HG02610 (cell line): ENCODE measurements at regions not wholly inside any gene's neighbourhood (a gene's known extent, or its start where the extent isn't known, plus 50 kb on each side); places are given as distances from the start of the nearest gene placed in this dataset.

Experiments
- ATAC-seq: cut with Tn5 transposase; IDR thresholded peaks from one replicate; pipeline ENCODE4 v1.9.1; 2021; ENCODE audit warnings: mild to moderate bottlenecking, moderate library complexity; ENCODE audit not compliant: unreplicated experiment

DNA sequence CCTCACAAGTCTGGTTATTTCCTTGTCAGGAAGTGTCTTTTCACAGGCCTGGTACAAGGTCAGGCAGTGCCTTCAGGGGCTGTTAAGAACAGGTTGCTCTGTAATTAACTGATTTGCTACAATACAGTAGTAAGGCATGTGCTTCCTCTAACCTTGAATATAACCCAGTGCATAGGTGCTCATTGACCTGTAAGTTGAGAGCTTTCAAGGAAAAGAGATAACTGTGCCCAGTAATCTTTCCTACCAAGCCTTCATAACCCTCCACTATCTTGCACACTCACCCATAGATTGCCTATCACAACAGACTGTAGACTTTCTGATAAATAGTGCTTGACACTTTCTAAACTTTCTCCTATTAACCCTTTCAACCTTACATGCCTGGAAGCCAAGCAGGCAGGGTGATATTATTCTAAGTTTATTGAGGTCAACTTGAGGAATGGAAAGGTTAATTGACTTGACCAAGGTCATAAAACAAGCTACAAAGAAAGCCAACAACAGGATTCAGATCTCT is 148.1 kb downstream of the PPARGC1A start:
- no peak for ATAC-seq

DNA sequence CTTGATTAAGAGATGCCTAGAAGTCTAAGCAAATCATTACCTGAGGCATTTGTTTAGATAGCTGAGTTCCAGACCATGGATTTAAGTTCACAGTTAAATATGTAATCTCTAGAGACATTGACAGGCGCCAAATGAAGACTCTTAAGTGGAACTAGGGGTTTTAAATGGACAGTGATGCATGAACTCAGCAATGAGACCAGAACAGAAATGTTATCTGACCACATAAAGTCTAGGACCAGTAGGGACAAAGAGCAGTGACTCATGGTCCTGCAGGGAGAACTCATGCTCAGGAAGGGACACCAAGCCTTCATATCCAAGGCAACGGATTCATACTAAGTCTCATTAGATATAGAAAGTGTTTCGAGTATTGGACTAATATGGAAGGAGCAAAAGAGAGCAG is 152.3 kb downstream of the PPARGC1A start:
- no peak for ATAC-seq

DNA sequence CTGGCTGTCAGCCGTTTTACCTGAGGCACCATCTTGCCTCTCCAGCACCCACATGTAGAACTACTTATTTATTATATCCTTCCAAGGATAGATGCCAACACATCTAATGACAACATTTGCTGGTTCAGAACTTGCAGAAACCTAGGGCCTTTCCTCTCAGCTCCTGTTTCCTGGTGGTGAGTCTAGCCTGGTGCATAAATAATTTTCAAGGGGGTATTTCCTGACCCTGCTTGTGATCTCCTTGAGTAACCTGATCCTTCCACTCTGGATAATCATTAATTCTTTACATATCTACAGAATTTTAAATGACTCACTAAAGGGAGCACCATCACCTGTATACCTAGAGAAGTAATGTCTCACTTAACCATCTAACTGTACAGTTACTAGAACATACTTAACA is 153.4 kb downstream of the PPARGC1A start:
- no peak for ATAC-seq

DNA sequence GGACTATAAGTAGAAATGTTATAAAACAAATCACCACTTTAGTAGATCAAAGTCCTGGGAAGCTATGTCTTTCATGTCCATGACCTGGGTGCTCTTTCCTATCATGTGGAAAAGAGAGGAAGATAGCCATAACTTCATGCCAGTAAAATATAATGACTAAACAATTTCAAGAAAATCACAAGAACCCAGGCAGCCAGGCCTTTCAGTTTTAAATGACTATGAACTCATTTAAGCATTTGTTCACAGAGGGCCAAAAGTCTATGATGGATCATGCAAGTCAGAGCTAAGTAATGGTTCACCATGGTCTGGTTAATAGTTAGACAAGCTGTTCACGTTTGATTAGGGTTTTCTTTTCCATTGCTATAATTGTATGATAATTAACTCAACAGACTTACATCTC is 155.8 kb downstream of the PPARGC1A start:
- no peak for ATAC-seq

DNA sequence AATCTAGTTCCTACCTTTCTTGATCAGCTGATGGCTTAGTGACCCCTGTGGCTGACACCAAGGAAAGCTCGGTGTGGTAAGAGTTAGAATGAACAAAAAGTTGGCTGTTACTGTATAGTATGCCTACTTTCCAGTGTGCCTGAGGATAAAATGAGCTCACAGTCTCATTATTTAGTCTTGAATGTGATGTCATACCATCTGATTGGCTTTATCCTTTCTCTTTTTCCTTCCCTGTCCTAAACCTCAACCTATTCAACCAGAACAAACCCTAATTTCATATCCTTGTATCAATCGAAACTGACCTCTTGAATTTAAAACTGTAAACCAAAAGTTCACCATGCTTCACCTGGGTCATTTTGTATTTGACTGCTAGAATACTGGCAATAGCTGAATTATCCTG is 156.4 kb downstream of the PPARGC1A start:
- ATAC-seq = no peak

DNA sequence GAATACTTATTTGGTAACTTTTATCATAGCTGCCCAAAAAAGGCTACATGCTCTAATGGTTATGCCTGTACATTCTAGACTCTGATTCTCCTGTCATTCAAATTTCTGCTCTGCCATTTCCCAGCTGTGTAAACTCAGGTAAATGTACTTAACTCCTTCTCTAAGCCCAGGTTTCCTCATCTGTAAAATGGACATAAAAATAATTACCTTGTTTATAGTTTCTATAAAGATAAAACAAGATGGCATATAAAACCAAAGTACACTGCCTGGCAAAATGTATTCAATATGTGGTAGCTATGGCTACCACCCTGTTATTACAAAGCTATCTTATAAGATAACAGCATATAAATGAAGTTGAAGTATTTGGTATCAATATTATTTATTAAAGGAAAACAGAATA is 158.8 kb downstream of the PPARGC1A start:
- ATAC-seq = no peak

DNA sequence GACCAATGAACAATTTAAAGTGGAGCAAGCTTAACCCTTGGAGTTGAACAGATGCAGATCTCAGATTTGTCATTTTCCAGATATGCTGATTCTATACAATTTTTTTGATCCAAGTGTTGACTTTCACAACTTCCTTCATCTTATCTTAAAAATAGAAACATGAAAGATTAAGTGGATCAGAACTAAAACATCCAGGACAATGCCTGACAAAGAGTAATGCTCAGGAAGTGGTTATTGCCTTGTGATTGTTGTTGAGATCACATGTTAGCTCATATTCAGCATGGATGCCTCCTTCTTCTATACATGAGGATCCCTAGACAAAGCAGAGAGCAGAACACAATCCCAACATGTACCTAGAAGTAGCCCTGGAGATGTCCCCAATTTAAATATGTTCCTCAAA is 160.9 kb downstream of the PPARGC1A start:
- ATAC-seq = no peak

DNA sequence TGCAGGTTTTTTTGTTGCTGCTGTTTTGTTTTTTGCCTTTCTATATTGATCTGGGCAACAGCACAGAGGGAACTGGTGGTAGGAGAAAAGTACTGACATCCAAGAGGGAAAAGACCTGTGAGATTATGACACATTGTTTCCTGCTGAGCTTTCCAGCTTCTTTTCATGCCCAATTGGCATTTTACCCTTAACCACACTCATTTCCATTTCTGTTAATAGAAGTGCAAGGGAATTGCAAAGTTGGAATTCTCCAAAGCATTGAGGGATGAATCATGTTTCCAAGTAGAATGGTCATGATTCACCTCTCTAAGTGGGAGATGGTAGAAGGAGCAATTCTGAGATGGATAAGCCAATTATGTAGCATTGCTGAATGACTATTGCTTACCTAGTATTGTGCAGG is 161.5 kb downstream of the PPARGC1A start:
- ATAC-seq = no peak

DNA sequence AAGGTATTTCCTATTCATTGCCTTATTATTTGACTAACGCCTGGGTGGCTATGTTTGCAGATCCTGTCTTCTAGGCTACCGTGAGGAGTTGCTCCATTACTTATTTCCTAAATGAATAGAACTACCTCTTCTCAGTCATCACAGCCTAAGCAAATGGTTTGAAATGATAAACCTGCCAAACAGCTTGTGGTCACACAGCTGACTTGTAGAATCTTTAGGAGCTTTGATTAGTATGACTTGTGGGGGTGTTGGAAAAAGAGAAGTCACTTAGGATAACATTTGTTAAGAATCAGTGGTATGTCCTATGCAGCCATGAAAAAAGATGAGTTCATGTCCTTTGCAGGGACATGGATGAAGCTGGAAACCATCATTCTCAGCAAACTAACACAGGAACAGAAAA is 169.3 kb downstream of the PPARGC1A start:
- no peak for ATAC-seq

DNA sequence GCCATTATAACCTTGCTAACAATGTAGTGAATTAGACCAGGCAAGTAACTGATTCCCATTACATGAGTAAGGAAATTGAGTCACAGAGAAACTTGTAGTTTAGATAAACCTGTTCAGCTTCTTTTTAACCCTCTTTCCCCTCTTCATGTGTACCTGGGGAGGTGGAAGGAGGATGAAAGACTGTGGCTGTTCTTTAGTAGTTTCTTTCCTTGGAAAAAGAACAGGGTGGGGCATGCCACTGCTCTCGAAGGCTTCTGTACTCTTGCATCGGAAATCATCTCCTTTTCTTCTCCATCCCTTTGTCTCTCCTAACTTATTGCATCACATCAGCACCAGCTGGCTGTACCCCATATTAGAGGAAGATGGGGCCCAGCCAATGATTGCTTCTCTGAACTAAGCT is 171.4 kb downstream of the PPARGC1A start:
- no peak for ATAC-seq

DNA sequence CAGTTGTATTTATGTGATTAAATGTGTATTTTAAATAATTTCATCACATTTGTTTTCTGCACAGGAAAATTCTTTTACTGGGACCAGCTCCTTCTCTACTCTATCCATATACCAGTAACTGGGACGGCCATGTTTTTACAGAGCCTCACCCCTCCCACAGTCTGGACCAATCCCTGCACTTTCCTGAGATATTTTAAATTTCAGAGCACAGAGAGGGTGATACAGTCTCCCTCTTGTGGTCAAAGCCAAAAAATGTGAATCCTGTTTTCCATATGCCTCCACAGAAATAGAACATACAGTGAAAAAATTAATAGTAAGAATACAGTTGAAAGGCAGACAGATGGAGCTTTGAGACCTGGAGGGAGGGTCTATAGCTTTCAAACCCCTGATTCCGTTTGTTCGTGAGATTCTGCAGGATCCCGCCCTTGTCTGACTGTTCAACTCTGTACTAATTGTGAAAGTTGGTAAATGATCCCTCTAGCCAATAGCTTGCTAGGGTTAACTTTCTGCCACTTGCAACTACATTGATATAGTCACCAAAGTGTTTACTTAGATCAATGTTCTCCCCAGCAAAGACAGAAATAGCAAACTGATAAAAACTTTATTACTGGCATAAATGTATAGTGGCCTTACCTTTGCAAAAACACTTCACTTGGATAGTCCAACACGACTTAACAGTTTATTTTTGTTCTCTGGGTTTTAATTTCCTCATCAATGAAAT is 172.2 kb downstream of the PPARGC1A start:
- ATAC-seq = no peak

DNA sequence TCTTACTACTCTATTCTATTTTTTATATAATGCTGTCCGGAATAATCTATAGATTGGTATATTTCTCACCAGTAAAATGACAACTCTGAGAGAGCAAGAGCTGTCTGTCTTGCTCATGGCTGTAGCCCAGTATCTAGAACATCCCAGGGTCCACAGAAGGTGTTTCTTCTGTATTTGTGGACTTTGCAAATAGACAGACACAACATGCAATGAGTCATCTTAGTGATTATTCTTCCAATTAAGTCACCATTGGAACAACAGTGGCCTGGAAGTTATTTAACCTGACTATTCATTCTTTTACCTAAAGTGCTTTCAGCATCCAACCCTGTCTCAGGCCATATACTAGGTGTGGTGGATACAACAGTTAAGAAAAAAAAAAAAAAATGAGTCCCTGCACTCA is 179.5 kb downstream of the PPARGC1A start:
- no peak for ATAC-seq

DNA sequence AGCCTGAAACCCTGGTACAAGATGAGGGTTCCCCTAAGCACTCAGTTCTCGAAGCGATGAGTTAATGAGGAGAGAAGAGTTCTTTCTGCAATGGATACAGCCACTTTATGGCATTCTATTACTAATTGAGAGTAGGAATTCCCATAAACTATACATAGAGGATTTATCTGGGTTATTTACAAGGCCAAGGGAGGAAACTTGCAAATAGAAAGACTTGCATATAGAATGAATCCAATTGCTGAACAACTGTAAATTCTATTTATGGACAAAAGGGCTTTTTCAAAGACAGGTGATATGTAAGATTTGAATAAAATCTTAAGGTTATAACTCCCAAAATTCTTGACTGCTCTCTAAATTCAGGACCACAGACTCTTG is 182.2 kb downstream of the PPARGC1A start:
- ATAC-seq = no peak

DNA sequence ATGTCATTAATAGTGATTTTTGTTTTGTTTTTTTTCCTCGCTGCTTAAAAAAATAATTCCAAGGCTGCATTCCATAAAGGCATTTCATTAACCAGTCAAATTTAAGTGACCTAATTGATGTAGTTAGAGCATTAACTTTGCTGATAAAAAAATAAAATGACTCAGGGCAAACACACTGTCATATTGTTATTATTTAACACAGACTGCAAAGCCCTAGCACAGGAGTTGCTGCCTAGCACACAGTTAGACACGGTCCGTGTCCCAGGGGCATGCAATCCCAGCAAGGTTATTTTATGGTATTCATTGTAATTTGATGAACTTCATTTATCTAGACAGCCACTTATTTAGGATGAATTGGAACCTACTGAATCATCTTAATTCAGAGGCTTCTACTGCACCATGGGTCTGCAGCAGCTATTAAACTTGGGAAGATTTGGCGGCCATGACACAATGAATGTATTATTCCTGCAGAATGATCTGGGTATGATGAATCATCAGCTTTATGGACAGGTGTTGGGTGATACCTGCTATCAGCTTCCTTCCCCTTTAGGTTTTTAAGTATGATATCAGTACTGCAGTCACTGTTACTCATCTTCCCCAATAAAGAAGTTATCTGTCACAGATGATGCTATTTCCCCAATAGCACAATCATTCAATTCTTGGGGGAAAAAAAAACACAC is 182.7 kb downstream of the PPARGC1A start:
- no peak for ATAC-seq

DNA sequence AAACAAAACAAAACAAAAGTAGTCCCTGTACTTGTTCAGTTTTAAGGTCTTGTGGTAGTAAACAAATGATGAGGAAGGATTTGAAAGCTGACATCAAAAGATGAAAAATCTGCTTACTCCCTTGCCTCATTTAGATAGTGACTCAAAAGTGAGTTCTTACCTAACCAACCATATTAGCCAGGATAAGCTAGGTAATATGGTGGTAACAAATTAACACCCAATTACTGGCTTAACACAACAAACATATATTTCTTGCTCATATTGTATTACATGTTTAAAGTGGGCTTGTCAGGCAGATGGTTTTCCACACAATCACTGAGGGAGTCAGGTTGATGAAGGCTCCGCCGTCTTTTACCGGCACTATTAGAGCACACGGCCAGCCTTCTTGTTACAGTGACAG is 189.7 kb downstream of the PPARGC1A start:
- no peak for ATAC-seq

DNA sequence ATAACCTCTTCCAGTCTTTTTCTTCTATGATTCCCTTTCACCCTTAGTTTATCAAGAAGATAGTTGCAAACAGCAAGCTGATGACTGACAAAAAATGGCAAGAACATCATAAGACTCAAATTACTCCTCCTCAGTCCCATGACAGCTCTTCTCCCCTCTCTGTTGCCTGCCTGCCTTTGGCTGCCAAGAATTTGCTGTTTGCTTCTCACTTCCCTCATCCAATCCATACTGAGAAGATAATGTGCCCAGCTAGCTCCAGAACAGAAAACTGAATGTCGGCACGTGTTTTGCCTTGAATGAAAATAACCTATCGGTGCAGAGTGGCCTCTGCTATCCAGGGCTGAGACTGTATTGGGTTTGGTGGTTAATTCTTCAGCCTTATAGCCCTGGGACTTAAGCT is 192.1 kb downstream of the PPARGC1A start:
- no peak for ATAC-seq

DNA sequence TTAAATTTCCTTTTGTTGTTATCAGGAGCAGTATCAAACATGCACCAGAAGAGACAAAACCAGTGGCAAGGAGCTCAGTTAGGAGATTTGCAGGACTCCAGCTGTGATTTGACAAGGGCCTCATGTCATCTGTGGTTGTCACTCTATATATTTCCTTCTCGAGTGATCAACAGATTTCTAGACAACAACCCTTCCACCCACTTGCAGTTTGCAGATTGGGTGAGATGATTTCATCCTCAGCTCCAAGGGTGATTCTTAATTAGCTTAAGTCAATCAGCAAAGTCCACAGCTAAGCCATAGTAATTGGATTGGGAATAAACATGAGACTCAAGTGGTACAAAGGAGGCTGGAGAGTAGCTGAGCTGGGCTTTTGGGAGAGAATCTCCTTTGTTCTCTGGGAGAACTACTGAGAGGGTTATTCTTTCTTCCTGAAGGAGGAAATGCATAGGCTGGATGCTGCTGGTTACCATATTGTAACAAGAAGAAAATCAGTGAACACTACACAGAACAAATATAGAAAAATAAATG is 192.8 kb downstream of the PPARGC1A start:
- ATAC-seq = no peak

DNA sequence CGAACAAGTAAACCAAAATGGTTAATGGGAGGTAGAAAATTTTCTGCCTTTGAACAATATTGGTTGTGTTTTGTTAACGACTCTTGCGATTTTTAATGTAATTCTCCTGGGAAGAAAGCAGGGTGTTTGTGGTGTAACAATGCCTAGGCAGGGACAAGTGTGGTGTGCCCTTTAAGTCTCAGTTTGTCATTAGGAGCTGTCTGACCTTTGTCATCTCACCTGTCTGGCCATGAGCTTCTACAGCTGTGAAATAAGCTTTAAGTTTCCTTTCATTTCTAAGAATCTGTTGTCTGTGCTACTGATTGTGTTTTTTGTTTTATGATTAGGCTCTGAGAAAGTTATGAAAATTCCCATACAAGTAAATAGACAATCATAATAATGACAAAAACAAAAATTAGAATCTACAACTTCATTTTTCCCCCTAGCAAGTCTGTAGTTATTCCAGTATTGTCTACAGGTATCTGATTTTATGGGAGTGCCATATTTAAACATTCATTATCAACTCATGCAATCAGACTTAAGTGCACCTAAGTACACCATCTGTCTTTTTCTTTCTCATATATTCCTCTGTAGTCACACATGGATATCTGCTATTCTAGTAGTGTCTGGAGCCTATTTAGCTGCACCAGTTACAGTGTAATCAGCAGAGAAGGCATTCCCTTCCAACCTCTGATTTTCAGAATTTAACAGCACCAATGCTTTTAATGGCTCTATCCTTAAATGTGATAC is 203.5 kb downstream of the PPARGC1A start:
- no peak for ATAC-seq

DNA sequence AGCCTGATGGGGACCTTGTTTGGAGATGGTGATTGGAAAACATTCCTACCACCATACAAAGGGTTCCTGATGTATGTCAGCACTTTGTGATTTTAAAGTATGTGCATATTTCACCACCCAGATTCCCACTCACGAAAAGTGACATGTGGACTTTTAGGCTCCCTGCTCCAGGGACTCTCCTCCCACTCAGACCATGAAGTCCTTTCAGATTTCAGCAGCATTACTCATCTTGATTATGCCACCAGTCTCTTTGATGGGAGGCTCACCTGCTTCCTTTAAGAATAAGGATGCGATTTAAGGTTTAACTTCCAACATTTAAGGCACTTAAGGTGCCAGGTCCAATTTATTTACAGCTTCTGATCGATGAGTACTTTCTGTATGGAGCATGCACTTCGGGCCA is 204.4 kb downstream of the PPARGC1A start:
- no peak for ATAC-seq

DNA sequence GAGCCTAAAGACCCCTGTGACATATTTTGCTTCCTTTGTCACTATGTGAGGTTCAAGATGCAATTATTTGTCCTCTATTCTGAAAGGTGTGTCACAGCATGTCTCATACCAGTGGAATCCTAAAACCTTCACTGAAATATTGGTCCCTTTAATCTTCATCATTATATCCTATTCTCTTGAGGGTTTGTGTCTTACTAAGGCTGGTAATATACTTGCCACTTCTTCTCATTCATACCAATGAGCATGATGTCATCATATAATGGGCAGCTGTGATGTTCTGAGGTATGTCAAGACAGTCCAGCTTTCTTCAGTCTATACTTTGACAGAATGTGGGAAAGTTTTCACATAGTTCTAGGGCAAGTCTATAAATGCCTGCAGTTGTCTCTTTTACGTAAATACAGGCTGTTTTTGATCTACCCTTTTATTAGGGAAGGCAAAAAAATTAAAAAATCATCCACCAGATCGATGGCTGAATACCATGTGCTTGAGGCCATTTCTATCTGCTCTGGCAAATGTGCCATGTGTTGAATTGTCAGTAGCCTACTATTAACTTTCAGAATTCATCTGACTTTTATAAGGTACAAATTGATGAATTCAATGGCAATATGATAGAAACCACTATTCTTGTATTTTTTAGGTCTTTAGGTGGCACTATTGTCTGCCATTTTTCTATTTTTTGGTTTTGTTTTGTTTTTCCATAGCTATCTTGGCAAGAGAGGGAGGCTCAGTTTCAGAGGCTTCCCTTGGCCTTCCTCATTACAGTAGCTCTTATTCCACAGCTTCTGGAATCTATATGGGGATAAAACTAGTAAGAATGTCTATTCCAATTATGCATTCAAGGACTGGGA is 209.0 kb downstream of the PPARGC1A start:
- ATAC-seq = no peak

DNA sequence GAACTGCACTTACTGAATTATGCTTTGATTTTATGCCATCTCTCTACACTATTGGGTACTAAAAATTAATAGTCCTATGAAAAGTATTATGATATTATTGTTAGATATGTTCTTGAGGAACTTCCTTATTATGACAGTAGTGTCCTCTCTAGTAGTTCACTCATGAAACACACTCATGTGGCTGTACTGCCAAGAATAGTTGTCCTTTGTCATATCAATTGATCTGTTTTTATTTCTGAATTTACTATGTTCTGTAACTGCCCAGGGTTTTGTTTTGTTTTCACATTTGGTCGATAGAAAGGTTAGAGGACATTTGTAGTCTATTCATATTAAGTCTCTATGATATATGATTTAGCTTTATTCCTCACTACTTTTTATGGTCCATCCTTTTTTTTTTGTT is 215.2 kb downstream of the PPARGC1A start:
- ATAC-seq = no peak
